ENCODE measurements at regions not wholly inside any gene's neighbourhood (a gene's known extent, or its start where the extent isn't known, plus 50 kb on each side); places are given as distances from the start of the nearest gene placed in this dataset.

DNA sequence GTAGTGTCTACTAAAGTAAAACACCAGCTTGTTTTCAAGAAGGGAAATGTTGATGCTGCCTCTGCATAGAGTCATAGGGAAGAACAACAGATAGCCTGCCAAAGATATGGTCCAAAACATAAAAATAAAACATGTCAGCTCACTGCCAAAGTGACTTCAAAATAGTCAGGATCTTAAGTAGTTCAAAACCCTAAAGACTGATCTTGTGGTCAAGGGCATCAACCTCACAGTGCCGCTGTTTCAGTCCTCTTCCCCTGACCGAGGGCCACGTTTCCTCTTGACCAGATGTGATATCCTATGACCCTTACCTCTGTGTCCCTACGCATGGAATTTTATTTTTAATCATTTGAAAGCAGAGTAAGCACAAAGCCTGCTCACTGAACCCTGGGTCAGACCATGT, 104.2 kb upstream of the CNKSR3 start:
- no peak for ATAC-seq
- ChIA-PET CTCF (interaction anchor here (0.8 kb wide), 1 partner anchor 61 kb away, joined by 4 read pairs; no protein-coding TSS in a partner anchor), POLR2A (no interaction called here)
- no peak for FAIRE-seq
- Histone ChIP-seq H3K27ac (no peak overlapping the region), H3K4me3 (no peak overlapping the region), H3K4me1 (peaks cover 6% of the 10 kb centered on the region; the same call in 2 of the 3 replicates), H3K9me3 (no peaks in the 10 kb centered on the region), H3K4me2 (no peak overlapping the region)
- WGBS (ENCODE audit: missing lambda C conversion rate) = 97% methylated on average over 4 of the region's 4 CpGs
- no peak for TF ChIP-seq RAD21 (conservative IDR thresholded peaks at IDR 0.05 in 1 of 2, IDR thresholded peaks at IDR 0.05 in 1 of 2)
- TF ChIP-seq, protein P1, sequence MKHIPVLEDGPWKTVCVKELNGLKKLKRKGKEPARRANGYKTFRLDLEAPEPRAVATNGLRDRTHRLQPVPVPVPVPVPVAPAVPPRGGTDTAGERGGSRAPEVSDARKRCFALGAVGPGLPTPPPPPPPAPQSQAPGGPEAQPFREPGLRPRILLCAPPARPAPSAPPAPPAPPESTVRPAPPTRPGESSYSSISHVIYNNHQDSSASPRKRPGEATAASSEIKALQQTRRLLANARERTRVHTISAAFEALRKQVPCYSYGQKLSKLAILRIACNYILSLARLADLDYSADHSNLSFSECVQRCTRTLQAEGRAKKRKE (CRISPR knock-in tag; IDR thresholded peaks at IDR 0.05; ENCODE audit: low read depth) = no peak
- no peak for TF ChIP-seq ZFP36 (IDR thresholded peaks at IDR 0.05; ENCODE audit: borderline replicate concordance, partially characterized antibody)
- TF ChIP-seq EP300 (IDR thresholded peaks at IDR 0.05) = no peak
- no peak for TF ChIP-seq MAZ (IDR thresholded peaks at IDR 0.05; ENCODE audit: borderline replicate concordance, low read depth, low read length)
- DNase-seq (ENCODE audit: low read depth in 1 of 2, low spot score in 1 of 2) = no peak

DNA sequence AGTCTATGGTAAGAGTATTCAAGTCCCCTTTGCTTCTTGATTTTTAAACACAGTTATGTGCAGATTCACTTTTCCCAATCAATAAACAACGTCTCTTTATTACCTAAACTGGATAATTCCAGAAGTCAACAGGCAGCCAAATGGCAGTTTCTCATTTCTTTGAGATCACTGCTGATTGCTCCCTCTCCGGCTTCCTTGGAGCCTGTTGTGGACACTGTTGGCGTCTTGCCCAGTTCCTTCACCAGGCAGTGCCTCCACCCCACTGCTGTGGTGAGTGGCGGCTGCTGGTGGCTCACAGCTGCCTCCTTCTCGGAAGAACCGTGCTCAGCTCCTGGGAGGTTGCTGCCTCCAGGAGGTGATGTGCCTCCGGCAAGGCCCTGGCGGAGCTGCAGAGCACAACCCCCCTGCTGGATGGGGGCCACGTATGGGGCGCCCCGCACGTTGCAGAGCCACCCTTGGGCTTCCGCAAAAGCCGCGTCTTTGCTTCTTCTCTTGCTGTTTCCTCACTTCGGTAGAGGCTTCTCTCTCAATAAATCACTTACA, 105.1 kb upstream of the CNKSR3 start:
- Histone ChIP-seq H3K4me3 (peak overlapping the region; percentile 20), H3K4me2 (peak overlapping the region; percentile 58), H3K9me3 (no peaks in the 10 kb centered on the region), H3K4me1 (peaks cover 6% of the 10 kb centered on the region; the same call in 2 of the 3 replicates), H3K27ac (peak overlapping the region; percentile 43 to 86)
- DNase-seq (ENCODE audit: low read depth in 1 of 2, low spot score in 1 of 2) = peak; percentile 85 to 87
- CTCF ChIA-PET = interaction anchor here (0.9 to 1.1 kb wide), 2 partner anchors 9 to 60 kb away, joined by 3 read pairs; no protein-coding TSS in a partner anchor
- peak; percentile 59 for FAIRE-seq
- TF ChIP-seq MAFK (IDR thresholded peaks at IDR 0.05; ENCODE audit: partially characterized antibody) (no peak), SMC3 (IDR thresholded peaks at IDR 0.05) (peak; percentile 48; the same call in 2 of the 3 replicates), RFX5 (IDR thresholded peaks at IDR 0.05) (no peak), EP300 (IDR thresholded peaks at IDR 0.05) (no peak), RAD21 (conservative IDR thresholded peaks at IDR 0.05 in 1 of 2, IDR thresholded peaks at IDR 0.05 in 1 of 2) (peak; percentile 49 to 58; a peak in 4 of 5 replicates), HMGXB4 (CRISPR knock-in tag; IDR thresholded peaks at IDR 0.05; ENCODE audit: borderline replicate concordance) (no peak)
- TF ChIP-seq, protein P2, sequence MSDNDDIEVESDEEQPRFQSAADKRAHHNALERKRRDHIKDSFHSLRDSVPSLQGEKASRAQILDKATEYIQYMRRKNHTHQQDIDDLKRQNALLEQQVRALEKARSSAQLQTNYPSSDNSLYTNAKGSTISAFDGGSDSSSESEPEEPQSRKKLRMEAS (IDR thresholded peaks at IDR 0.05) = peak; percentile 28; the same call in 1 of the 2 replicates
- POLR2A ChIA-PET = interaction anchor here (1.0 kb wide), 1 partner anchor 105 kb away, joined by 4 read pairs; the partner anchor contains the start of gene CNKSR3
- ATAC-seq = peak; percentile 99
- WGBS (ENCODE audit: missing lambda C conversion rate) = 4% methylated on average over 8 of the region's 16 CpGs

DNA sequence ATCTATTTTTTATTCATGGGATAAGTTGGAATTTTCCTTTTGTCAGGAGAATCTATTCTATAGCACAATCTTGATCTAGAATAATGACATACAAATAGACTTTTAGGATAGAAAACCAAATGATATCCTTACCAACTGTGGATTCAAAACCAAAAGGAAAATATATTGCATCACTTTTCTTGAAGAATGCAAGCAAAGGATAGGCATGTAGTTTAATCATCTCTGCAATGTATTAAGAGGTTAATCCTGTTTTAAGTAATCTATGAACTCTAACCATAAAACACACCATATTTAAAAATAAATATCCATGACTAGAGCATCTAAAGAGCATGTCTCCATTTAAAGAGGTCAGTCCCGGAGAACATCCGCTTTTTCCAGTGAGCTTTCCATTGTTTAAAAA, 106.7 kb upstream of the CNKSR3 start:
- WGBS (ENCODE audit: missing lambda C conversion rate) = 98% methylated on average over 2 of the region's 2 CpGs

DNA sequence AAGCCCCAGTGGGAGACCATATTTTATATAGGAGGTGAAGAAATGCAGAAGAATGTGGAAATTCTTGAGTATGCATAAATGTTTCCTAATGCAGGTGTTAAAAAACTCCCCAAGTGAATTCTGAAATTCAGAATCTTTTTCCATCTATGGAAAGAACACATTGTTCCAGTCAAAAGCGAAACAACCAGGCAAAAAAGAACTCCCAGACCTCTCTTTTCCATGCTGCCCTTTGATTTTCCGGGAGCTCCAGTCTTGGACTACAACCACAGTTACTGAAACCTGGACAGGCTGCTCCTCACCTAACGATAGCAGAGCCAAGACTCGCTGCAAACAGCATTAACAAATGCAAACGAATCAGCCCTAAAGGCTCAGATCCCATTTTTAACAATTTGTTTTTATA, 108.7 kb upstream of the CNKSR3 start:
- FAIRE-seq = no peak

More for the DNA sequence above, 106.7 kb upstream of the CNKSR3 start:
- Histone ChIP-seq H3K27ac (no peak overlapping the region), H3K4me2 (no peak overlapping the region), H3K9me3 (no peaks in the 10 kb centered on the region), H3K4me1 (peaks cover 6% of the 10 kb centered on the region; the same call in 2 of the 3 replicates), H3K4me3 (no peak overlapping the region)
- TF ChIP-seq PHF8 (IDR thresholded peaks at IDR 0.05; ENCODE audit: borderline replicate concordance, low read depth) = no peak
- TF ChIP-seq MAFK (IDR thresholded peaks at IDR 0.05; ENCODE audit: partially characterized antibody) = no peak
- no peak for TF ChIP-seq TP53 (CRISPR knock-in tag; IDR thresholded peaks at IDR 0.05)
- TF ChIP-seq HEYL (CRISPR knock-in tag; IDR thresholded peaks at IDR 0.05) = no peak
- no peak for TF ChIP-seq BHLHE40 (IDR thresholded peaks at IDR 0.05; ENCODE audit: low read depth, low read length)
- TF ChIP-seq EHMT2 (IDR thresholded peaks at IDR 0.05; ENCODE audit: low read depth) = no peak
- no peak for TF ChIP-seq EHF (CRISPR knock-in tag; IDR thresholded peaks at IDR 0.05)
- TF ChIP-seq, protein P3, sequence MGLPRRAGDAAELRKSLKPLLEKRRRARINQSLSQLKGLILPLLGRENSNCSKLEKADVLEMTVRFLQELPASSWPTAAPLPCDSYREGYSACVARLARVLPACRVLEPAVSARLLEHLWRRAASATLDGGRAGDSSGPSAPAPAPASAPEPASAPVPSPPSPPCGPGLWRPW (IDR thresholded peaks at IDR 0.05) = no peak
- no peak for TF ChIP-seq NR3C1 (IDR thresholded peaks at IDR 0.05)
- ChIA-PET CTCF (no interaction called here), POLR2A (no interaction called here)
- ATAC-seq (no peak), DNase-seq (ENCODE audit: low read depth in 1 of 2, low spot score in 1 of 2) (no peak), FAIRE-seq (no peak)

More for the DNA sequence above, 108.7 kb upstream of the CNKSR3 start:
- 76% methylated on average over 5 of the region's 5 CpGs for WGBS (ENCODE audit: missing lambda C conversion rate)
- ATAC-seq (no peak), DNase-seq (ENCODE audit: low read depth in 1 of 2, low spot score in 1 of 2) (no peak)
- ChIA-PET CTCF (no interaction called here), POLR2A (no interaction called here)
- Histone ChIP-seq H3K4me3 (no peak overlapping the region), H3K9me3 (no peaks in the 10 kb centered on the region), H3K27ac (no peak overlapping the region), H3K4me2 (no peak overlapping the region), H3K4me1 (peaks cover 6% of the 10 kb centered on the region; the same call in 2 of the 3 replicates)
- TF ChIP-seq TP53 (CRISPR knock-in tag; IDR thresholded peaks at IDR 0.05) = no peak
- no peak for TF ChIP-seq EP300 (IDR thresholded peaks at IDR 0.05)
- TF ChIP-seq ZFP36 (IDR thresholded peaks at IDR 0.05; ENCODE audit: borderline replicate concordance, partially characterized antibody) = no peak
- TF ChIP-seq, protein P4, sequence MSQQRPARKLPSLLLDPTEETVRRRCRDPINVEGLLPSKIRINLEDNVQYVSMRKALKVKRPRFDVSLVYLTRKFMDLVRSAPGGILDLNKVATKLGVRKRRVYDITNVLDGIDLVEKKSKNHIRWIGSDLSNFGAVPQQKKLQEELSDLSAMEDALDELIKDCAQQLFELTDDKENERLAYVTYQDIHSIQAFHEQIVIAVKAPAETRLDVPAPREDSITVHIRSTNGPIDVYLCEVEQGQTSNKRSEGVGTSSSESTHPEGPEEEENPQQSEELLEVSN (IDR thresholded peaks at IDR 0.05; ENCODE audit: borderline replicate concordance, low read depth) = no peak
- no peak for TF ChIP-seq MAZ (IDR thresholded peaks at IDR 0.05; ENCODE audit: borderline replicate concordance, low read depth, low read length)
- no peak for TF ChIP-seq FOSB (CRISPR knock-in tag; IDR thresholded peaks at IDR 0.05)
- TF ChIP-seq USF2 (IDR thresholded peaks at IDR 0.05) = no peak
- no peak for TF ChIP-seq HMGXB4 (CRISPR knock-in tag; IDR thresholded peaks at IDR 0.05; ENCODE audit: borderline replicate concordance)
- no peak for TF ChIP-seq ZNF302 (CRISPR knock-in tag; IDR thresholded peaks at IDR 0.05)
- no peak for TF ChIP-seq ESRRA (IDR thresholded peaks at IDR 0.05; ENCODE audit: borderline replicate concordance, low read length)
- no peak for TF ChIP-seq NR3C1 (IDR thresholded peaks at IDR 0.05)
- TF ChIP-seq FOXS1 (CRISPR knock-in tag; IDR thresholded peaks at IDR 0.05) = no peak

Measured in A549 (cell line).